Fibroblast of the aortic adventitia (primary cell): ENCODE measurements at regions not wholly inside any gene's neighbourhood (a gene's known extent, or its start where the extent isn't known, plus 50 kb on each side); places are given as distances from the start of the nearest gene placed in this dataset.

Experiments
- DNase-seq: peaks from one replicate; pipeline ENCODE4 v3.0.0-alpha.2; 2010; ENCODE audit warnings: low read depth
- H3K4me3 ChIP-seq: 2 replicates; pipeline ENCODE4 v1.5.1; 2011; ENCODE audit warnings: low read depth, mild to moderate bottlenecking, control low read depth, low read length, moderate library complexity
- TF ChIP-seq, protein P1 (sequence below): IDR thresholded peaks from 2 replicates; pipeline ENCODE4 v1.5.1; 2011; ENCODE audit warnings: mild to moderate bottlenecking, low read length, control low read depth, inconsistent platforms; ENCODE audit not compliant: insufficient read depth

DNA sequence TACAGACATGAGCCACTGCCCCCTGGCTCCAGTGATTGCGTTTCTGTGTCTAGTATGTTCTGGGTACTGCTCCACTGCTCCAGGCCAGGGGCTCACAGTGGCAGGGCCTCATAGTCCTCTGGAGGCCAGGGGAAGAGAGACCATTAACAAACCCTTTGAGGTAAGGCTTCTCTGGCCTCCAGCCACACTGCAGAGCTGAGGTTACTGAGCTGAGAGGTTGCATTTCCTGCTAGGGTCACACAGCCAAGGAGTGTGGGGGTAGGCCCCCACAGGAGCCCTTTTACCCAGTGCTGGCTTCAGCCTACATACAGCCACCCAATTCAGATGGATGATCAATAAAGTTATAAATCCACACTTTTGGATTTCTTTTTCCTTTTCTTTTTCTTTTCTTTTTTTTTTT lies 50.4 kb upstream of the DLX4 start:
- no peak for DNase-seq
- TF ChIP-seq, protein P1, sequence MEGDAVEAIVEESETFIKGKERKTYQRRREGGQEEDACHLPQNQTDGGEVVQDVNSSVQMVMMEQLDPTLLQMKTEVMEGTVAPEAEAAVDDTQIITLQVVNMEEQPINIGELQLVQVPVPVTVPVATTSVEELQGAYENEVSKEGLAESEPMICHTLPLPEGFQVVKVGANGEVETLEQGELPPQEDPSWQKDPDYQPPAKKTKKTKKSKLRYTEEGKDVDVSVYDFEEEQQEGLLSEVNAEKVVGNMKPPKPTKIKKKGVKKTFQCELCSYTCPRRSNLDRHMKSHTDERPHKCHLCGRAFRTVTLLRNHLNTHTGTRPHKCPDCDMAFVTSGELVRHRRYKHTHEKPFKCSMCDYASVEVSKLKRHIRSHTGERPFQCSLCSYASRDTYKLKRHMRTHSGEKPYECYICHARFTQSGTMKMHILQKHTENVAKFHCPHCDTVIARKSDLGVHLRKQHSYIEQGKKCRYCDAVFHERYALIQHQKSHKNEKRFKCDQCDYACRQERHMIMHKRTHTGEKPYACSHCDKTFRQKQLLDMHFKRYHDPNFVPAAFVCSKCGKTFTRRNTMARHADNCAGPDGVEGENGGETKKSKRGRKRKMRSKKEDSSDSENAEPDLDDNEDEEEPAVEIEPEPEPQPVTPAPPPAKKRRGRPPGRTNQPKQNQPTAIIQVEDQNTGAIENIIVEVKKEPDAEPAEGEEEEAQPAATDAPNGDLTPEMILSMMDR, result no peak
- no peak overlapping the region for H3K4me3 ChIP-seq
